Lower leg skin (tissue), 4 donors: ENCODE measurements at regions not wholly inside any gene's neighbourhood (a gene's known extent, or its start where the extent isn't known, plus 50 kb on each side); places are given as distances from the start of the nearest gene placed in this dataset.
"Not testable (repeated sequence)": the region's sequence is repeated elsewhere in the genome, so short reads cannot be mapped to it uniquely, and the experiment has no call there.

Experiments used
- DNase-seq, 2 donors: peaks; one replicate each; pipeline ENCODE4 v3.0.0-alpha.2; 2019; ENCODE audit warnings: low spot score in 2 of 2
- H3K4me3 ChIP-seq: fragments of 200-600 bp; sonication (generic); 2 replicates; pipeline ENCODE4 v1.5.1; 2017; ENCODE audit warnings: mild to moderate bottlenecking, low read depth; ENCODE audit not compliant: poor library complexity, severe bottlenecking
- CTCF ChIP-seq, 3 donors: fragments of 450-650 bp; IDR thresholded peaks; one replicate each; pipeline ENCODE4 v1.5.1; 2016; ENCODE audit warnings: antibody characterized with exemption in 3 of 3, mild to moderate bottlenecking in 3 of 3, moderate library complexity in 2 of 3
- POLR2A ChIP-seq, 2 donors: fragments of 450-650 bp; IDR thresholded peaks; one replicate each; pipeline ENCODE4 v1.6.1; 2016 to 2017; ENCODE audit warnings: antibody characterized with exemption in 2 of 2, mild to moderate bottlenecking in 1 of 2, moderate library complexity in 1 of 2
- WGBS, 2 donors: methylation state at CpG; one replicate each; pipeline ENCODE4 v1.1.5; 2018; 5-methylcytosine and 5-hydroxymethylcytosine counted together
- intact Hi-C: fragments of 100-400 bp; cut with DNase I; formaldehyde crosslinking; loops from one replicate; pipeline ENCODE4 v1.15.0; 2023; ENCODE audit warnings: low total_unique reads

GRCh38 chr5:20711520-20712155 is 723.6 kb upstream of the CDH18 start:
- intact Hi-C loops, H3K4me3 ChIP-seq, DNase-seq: not testable (repeated sequence)
- WGBS, 2 donors: 47 to 73% methylated on average over 4 of the region's 4 CpGs

GRCh38 chr5:20707634-20708033 is 719.6 kb upstream of the CDH18 start:
- H3K4me3 ChIP-seq, DNase-seq, intact Hi-C loops: not testable (repeated sequence)
- WGBS, 2 donors: 79 to 83% methylated on average over 5 of the region's 5 CpGs

GRCh38 chr5:20694121-20694520 is 706.1 kb upstream of the CDH18 start:
- intact Hi-C loops: no loop called here
- 39 to 92% methylated on average over 2 of the region's 2 CpGs for WGBS, 2 donors
- TF ChIP-seq CTCF (IDR thresholded peaks at IDR 0.05): no peak
- no peak for TF ChIP-seq POLR2A (IDR thresholded peaks at IDR 0.05)
- no peak for DNase-seq
- no peak overlapping the region for H3K4me3 ChIP-seq

GRCh38 chr5:20692913-20693312 is 704.9 kb upstream of the CDH18 start:
- 77 to 89% methylated on average over 1 of the region's 1 CpG for WGBS, 2 donors
- DNase-seq: no peak
- H3K4me3 ChIP-seq: no peak overlapping the region
- TF ChIP-seq CTCF (IDR thresholded peaks at IDR 0.05): no peak
- TF ChIP-seq POLR2A (IDR thresholded peaks at IDR 0.05): no peak
- intact Hi-C loops: no loop called here

GRCh38 chr5:20683241-20683940 is 695.4 kb upstream of the CDH18 start:
- no peak for DNase-seq
- no peak for TF ChIP-seq POLR2A (IDR thresholded peaks at IDR 0.05)
- WGBS, 2 donors: 82 to 86% methylated on average over 5 of the region's 5 CpGs
- H3K4me3 ChIP-seq: no peak overlapping the region
- intact Hi-C loops: no loop called here

GRCh38 chr5:20680718-20681302 is 692.8 kb upstream of the CDH18 start:
- 64 to 69% methylated on average over 5 of the region's 5 CpGs for WGBS, 2 donors
- intact Hi-C loops: no loop called here
- TF ChIP-seq POLR2A (IDR thresholded peaks at IDR 0.05) (no peak), CTCF (IDR thresholded peaks at IDR 0.05) (no peak)
- DNase-seq: no peak
- H3K4me3 ChIP-seq: no peak overlapping the region

GRCh38 chr5:20678814-20679298 is 690.9 kb upstream of the CDH18 start:
- intact Hi-C loops: no loop called here
- DNase-seq: no peak
- 76 to 94% methylated on average over 1 of the region's 1 CpG for WGBS, 2 donors
- no peak overlapping the region for H3K4me3 ChIP-seq
- no peak for TF ChIP-seq CTCF (IDR thresholded peaks at IDR 0.05)
- TF ChIP-seq POLR2A (IDR thresholded peaks at IDR 0.05): no peak
